Eye (tissue), 1 donor: ENCODE measurements at regions not wholly inside any gene's neighbourhood (a gene's known extent, or its start where the extent isn't known, plus 50 kb on each side); places are given as distances from the start of the nearest gene placed in this dataset.
A peak's percentile ranks its signal among the peaks of the same experiment; 100 is the strongest.
"Not testable (repeated sequence)": the region's sequence is repeated elsewhere in the genome, so short reads cannot be mapped to it uniquely, and the experiment has no call there.

ENCODE experiments used
- DNase-seq: peaks from one replicate; pipeline ENCODE4 v3.0.0-alpha.2; 2015

GRCh38 chr1:60913708-60914107, 168.7 kb upstream of the NFIA start:
- DNase-seq = not testable (repeated sequence)

DNA sequence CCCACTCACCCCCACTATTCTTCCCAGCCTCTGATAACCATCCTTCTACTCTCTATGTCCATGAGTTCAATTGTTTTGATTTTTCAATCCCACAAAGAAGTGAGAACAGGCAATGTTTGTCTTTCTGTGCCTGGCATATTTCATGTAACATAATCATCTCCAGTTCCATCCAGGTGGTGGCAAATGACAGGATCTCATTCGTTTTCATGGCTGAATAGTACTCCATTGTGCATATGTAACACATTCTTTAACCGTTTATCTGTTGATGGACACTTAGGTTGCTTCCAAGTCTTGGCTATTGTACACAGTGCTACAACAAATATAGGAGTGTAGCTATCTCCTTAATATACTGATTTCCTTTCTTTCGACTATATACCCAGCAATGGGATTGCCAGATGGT, 169.3 kb upstream of the NFIA start:
- no peak for DNase-seq

DNA sequence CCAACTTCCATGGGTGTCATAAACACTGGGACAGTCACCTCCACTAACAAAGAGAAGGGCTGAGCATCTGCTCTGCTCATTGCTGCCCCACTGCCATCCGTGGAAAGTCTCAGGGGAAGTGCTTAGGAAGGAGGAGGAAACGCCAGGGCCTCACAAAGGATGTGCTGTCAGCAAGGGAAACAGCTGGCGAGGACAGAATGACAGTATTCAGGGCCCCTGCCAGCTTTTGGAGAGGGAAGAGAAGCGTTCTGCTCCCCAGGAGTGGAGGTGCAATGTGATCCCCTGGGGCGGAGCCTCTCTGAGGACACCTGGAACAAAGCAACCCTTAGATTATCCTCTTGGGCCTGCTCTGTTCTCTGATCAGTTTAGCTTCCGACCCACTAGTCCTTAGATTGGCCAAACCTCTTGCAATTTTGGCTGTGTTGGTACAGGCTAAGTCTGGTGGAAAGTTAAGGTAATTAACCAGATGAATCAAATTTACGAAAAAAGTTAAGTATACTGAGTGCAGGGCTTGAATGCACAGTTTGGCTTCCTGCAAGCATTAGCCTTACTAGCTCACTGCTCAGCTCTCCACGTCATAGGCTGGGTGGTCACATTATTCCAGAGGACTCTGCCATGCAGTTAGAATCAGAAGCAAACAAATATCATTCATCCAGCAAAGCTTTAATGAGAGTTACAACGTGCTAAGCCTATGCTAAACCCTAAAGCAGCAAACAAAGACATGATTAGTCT, 170.2 kb upstream of the NFIA start:
- DNase-seq = peak; percentile 54

DNA sequence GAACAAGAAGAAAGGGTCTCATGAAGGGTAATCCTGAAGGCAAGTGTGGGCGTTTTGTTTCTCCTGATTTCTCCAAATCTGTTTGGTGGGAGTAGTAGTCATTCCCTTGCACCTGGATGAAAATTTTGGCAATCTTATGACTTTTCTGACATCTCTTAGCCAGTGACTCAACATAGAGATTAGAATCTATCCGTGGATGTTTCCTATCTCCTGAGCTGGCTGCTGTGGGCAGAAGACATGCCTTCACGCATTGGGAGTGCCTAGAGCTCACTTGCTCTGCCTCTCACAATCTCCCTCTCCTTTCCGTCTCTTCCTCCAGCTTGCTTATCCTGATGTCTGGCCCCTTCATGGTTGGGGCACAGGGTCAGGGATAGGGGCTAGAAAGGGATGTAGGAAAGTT, 174.2 kb upstream of the NFIA start:
- DNase-seq = no peak

- DNase-seq = no peak
These were observed 175.8 kb upstream of the NFIA start for GRCh38 chr1:60906526-60906925.

- no peak for DNase-seq
These were observed 176.3 kb upstream of the NFIA start for GRCh38 chr1:60906039-60906438.

- peak; percentile 35 for DNase-seq
These were observed 178.1 kb upstream of the NFIA start for GRCh38 chr1:60904099-60904851.

- DNase-seq = peak; percentile 89
These were observed 178.8 kb upstream of the NFIA start for GRCh38 chr1:60903591-60903990.

DNA sequence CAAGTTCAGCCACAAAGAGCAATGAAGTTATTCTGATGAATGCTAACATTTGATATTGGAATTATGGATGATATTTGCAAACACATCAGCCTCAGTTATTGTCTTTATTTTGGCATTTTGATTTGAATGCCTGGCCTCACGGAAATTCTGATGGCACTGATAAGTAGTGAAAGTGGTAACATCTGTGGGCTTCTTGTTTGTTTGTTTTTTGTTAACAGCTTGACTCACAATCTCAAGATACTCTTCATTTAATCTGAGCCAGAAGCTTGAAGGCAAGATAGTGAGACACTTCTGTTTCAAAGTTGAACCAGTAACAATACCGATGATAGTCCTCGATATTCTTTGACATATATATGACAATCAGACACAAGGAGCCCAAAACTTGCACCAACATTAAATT, 182.9 kb upstream of the NFIA start:
- no peak for DNase-seq

GRCh38 chr1:60898987-60899386, 183.4 kb upstream of the NFIA start:
- no peak for DNase-seq

- DNase-seq = no peak
These were observed 183.9 kb upstream of the NFIA start for GRCh38 chr1:60898413-60898812.

DNA sequence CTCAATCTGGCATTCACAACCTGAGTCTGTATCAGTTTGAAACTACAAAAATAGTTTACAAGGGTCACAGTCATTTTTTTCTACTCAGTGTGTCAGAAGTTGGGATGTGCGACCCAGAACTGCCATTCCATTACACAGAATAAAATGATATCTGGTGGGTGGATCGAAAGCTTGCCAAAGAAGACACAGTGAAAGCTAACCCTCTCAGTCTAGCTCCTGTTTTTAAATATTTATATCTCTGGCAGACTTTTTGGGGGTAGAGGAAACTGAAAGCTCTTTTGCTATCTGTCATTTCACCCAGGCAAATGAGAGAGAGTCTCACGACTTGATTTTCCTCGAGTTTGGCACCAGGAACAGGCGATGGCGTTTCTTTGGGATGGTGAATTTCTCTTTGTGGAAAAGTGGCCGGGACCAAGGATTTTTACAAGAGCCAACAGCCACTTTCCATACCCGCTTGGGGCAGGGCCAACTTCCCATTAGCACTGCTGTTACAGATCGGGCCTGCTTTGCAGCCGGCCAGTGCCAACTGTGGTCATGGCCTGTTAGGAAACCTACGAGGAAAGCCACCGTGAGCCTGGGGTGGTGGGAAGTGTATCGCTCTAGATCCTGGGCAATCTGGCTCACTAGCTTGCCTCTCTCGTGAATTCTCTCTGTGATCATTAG, 185.5 kb upstream of the NFIA start:
- no peak for DNase-seq

GRCh38 chr1:60895701-60896100, 186.7 kb upstream of the NFIA start:
- DNase-seq = peak; percentile 43

DNA sequence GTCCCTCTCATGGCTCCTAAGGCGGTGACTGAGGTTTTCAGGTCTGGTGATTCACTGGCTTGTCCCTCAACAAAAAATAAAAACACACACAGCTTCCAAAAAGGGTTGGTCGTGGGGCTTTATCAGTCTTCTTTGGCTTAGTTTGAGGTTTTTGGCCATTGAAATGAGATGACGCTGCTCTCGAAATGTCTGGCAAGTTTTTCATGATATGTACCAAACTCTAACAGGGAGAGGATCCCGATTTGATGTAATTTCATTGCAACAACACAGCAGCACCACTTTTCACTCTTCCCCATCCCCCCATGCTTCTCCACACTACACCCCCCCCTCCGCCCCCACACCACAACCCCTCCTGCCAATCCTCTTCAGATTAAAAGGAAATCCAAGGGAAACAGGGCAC, 187.1 kb upstream of the NFIA start:
- no peak for DNase-seq

GRCh38 chr1:60894741-60895140, 187.6 kb upstream of the NFIA start:
- no peak for DNase-seq

GRCh38 chr1:60894130-60894529, 188.2 kb upstream of the NFIA start:
- DNase-seq = peak; percentile 61

DNA sequence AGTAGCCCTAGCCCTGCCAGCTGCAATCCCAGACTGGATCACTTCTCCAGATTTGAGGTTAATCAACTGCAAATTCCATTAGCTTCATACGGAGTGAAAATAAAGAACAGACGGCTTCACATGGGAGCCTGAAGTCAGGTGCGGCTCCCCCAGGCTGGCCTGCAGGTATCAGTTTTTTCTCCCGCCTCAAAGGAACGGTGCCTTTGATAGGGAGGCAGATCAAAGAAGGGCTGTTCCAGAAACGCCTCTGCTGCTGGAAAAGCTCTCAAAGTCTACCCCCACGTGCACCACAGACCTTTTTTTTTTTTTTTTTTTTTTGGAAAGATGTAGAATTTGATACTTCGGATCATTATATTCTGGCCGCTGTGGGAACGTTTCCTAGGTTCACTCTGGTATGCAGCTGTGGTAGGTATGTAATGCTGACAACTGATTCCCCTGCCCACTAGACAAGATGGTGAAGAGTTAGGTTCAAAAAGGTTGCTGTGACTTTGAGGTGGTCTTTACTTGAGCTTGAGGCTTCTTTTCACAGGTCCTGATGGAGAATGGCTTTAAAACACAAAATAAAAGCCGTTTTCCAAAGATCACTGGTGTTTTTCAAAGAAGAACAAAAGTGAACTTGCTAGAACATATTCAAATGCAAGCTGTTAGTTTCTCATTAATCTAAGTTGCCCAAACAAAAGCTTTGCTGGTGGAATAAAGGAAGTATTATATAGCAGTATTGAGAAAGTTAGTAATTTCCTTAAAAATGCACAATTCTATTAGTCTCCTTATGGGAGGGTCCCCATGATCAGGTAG, 189.0 kb upstream of the NFIA start:
- peak; percentile 20 for DNase-seq

- DNase-seq = no peak
These were observed 190.6 kb upstream of the NFIA start for GRCh38 chr1:60891765-60892164.

DNA sequence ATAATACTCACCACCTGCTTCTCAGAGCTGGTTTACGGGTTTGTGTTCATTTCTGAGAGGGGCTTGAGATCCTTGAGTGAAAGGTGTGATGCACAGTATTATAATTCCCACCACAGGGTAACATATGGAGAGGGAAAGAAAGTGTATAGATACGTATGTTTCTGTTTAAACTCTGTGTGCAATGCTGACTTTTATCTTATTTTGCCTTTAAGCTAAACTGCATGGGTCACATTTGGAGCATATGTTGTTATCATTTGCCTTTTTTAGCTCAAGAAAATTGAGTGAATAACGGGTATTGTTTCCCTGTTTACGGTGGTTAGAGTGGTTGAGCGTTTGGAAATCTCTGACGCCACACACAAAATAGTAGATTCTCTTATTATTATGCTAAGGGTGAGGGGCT, 191.1 kb upstream of the NFIA start:
- DNase-seq = no peak

- no peak for DNase-seq
These were observed 191.7 kb upstream of the NFIA start for GRCh38 chr1:60890664-60891063.

DNA sequence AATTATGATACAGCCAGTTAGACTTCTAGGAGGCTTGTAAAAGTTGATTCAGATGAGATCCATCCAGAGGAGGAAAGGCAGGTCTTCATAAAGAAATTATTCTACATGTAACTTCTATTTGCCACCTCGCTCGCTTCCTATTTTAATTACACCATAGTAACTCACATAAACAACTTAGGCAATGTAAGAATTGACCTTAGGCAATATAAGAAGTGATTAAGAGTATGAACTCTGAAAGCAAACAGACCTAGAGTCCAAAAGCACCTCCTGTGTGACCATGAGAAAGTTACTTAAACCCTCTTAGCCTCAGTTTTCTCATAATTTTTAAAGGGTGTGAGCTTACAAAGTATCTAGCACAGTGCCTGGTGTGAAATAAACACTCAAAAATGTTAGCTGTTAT, 192.7 kb upstream of the NFIA start:
- no peak for DNase-seq

DNA sequence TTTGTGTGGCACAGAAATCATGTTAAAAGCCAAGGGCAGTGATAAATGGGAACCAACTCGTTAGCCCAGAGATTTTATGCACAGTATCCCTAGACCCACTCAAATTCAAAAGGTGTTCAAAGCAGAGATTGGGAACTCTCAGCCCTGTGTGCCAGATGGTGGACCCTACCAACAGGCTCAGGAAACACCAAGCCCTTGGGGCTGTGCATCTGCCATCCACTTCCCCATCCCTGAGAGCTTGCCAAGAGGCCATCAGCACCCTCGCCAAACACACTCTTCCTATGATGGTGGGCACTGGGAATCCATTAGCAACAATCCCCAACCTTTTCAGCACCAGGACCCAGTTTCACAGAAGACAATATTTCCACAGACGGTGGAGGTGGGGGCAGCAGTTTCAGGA, 194.2 kb upstream of the NFIA start:
- no peak for DNase-seq

- DNase-seq = peak; percentile 70
These were observed 195.5 kb upstream of the NFIA start for GRCh38 chr1:60886793-60887331.
